ENCODE measurements at regions not wholly inside any gene's neighbourhood (a gene's known extent, or its start where the extent isn't known, plus 50 kb on each side); places are given as distances from the start of the nearest gene placed in this dataset.

- Mint-ChIP-seq H3K36me3 (peaks cover 25% of the 10 kb centered on the region), H3K27me3 (ENCODE audit: low read depth) (no peaks in the 10 kb centered on the region), H3K4me3 (no peak overlapping the region), H3K9me3 (peaks cover 46% of the 10 kb centered on the region), H3K27ac (no peak overlapping the region), H3K4me1 (no peaks in the 10 kb centered on the region)
- DNase-seq (ENCODE audit: low spot score) (no peak), ATAC-seq (no peak)
- ChIA-PET CTCF (no interaction called here), POLR2A (no interaction called here)
- TF ChIP-seq USF1 (CRISPR knock-in tag; IDR thresholded peaks at IDR 0.05) (no peak), ESRRA (CRISPR knock-in tag; IDR thresholded peaks at IDR 0.05; ENCODE audit: borderline replicate concordance) (no peak), PRRX2 (CRISPR knock-in tag; IDR thresholded peaks at IDR 0.05) (no peak), OVOL2 (CRISPR knock-in tag; IDR thresholded peaks at IDR 0.05; ENCODE audit: borderline replicate concordance) (no peak), TEAD1 (CRISPR knock-in tag; IDR thresholded peaks at IDR 0.05) (no peak), CREM (CRISPR knock-in tag; IDR thresholded peaks at IDR 0.05) (no peak)
- TF ChIP-seq, protein P1, sequence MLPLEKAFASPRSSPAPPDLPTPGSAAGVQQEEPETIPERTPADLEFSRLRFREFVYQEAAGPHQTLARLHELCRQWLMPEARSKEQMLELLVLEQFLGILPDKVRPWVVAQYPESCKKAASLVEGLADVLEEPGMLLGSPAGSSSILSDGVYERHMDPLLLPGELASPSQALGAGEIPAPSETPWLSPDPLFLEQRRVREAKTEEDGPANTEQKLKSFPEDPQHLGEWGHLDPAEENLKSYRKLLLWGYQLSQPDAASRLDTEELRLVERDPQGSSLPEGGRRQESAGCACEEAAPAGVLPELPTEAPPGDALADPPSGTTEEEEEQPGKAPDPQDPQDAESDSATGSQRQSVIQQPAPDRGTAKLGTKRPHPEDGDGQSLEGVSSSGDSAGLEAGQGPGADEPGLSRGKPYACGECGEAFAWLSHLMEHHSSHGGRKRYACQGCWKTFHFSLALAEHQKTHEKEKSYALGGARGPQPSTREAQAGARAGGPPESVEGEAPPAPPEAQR (CRISPR knock-in tag; IDR thresholded peaks at IDR 0.05), result no peak
- TF ChIP-seq, protein P2, sequence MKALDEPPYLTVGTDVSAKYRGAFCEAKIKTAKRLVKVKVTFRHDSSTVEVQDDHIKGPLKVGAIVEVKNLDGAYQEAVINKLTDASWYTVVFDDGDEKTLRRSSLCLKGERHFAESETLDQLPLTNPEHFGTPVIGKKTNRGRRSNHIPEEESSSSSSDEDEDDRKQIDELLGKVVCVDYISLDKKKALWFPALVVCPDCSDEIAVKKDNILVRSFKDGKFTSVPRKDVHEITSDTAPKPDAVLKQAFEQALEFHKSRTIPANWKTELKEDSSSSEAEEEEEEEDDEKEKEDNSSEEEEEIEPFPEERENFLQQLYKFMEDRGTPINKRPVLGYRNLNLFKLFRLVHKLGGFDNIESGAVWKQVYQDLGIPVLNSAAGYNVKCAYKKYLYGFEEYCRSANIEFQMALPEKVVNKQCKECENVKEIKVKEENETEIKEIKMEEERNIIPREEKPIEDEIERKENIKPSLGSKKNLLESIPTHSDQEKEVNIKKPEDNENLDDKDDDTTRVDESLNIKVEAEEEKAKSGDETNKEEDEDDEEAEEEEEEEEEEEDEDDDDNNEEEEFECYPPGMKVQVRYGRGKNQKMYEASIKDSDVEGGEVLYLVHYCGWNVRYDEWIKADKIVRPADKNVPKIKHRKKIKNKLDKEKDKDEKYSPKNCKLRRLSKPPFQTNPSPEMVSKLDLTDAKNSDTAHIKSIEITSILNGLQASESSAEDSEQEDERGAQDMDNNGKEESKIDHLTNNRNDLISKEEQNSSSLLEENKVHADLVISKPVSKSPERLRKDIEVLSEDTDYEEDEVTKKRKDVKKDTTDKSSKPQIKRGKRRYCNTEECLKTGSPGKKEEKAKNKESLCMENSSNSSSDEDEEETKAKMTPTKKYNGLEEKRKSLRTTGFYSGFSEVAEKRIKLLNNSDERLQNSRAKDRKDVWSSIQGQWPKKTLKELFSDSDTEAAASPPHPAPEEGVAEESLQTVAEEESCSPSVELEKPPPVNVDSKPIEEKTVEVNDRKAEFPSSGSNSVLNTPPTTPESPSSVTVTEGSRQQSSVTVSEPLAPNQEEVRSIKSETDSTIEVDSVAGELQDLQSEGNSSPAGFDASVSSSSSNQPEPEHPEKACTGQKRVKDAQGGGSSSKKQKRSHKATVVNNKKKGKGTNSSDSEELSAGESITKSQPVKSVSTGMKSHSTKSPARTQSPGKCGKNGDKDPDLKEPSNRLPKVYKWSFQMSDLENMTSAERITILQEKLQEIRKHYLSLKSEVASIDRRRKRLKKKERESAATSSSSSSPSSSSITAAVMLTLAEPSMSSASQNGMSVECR (CRISPR knock-in tag; IDR thresholded peaks at IDR 0.05; ENCODE audit: borderline replicate concordance), result no peak
- TF ChIP-seq, protein P3, sequence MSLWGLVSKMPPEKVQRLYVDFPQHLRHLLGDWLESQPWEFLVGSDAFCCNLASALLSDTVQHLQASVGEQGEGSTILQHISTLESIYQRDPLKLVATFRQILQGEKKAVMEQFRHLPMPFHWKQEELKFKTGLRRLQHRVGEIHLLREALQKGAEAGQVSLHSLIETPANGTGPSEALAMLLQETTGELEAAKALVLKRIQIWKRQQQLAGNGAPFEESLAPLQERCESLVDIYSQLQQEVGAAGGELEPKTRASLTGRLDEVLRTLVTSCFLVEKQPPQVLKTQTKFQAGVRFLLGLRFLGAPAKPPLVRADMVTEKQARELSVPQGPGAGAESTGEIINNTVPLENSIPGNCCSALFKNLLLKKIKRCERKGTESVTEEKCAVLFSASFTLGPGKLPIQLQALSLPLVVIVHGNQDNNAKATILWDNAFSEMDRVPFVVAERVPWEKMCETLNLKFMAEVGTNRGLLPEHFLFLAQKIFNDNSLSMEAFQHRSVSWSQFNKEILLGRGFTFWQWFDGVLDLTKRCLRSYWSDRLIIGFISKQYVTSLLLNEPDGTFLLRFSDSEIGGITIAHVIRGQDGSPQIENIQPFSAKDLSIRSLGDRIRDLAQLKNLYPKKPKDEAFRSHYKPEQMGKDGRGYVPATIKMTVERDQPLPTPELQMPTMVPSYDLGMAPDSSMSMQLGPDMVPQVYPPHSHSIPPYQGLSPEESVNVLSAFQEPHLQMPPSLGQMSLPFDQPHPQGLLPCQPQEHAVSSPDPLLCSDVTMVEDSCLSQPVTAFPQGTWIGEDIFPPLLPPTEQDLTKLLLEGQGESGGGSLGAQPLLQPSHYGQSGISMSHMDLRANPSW (CRISPR knock-in tag; conservative IDR thresholded peaks at IDR 0.05; ENCODE audit: low read depth), result no peak
- TF ChIP-seq, protein P4, sequence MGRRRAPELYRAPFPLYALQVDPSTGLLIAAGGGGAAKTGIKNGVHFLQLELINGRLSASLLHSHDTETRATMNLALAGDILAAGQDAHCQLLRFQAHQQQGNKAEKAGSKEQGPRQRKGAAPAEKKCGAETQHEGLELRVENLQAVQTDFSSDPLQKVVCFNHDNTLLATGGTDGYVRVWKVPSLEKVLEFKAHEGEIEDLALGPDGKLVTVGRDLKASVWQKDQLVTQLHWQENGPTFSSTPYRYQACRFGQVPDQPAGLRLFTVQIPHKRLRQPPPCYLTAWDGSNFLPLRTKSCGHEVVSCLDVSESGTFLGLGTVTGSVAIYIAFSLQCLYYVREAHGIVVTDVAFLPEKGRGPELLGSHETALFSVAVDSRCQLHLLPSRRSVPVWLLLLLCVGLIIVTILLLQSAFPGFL (CRISPR knock-in tag; IDR thresholded peaks at IDR 0.05; ENCODE audit: borderline replicate concordance), result no peak
Measured at GRCh38 chr4:126894963-126895362, 737.8 kb upstream of the INTU start.

DNA sequence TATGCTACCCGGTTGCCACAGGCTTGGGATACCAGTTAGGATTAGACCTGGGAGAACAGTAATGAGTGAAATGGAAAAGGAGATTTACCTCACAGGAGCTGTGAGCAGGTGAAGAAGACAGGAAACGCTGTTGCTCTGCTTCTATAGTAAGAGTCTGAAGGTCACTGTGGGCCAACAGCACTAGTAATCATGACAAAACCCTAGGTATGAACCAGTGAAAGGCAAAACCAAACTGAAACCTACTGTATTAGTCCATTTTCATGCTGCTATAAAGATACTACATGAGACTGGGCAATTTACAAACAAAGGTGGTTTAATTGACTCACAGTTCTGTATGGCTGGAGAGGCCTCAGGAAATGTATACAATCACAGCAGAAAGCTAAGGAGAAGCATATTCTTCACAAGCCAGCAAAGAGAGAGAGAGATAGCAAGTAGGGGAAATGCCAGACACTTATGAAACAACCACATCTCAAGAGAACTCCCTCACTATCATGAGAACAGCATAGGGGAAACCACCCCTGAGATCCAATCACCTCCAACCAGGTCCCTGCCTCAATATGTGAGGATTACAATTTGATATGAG, 736.7 kb upstream of the INTU start:
- H3K4me1 Mint-ChIP-seq, result no peaks in the 10 kb centered on the region
- TF ChIP-seq HMGA2 (CRISPR knock-in tag; IDR thresholded peaks at IDR 0.05), result no peak
- no peak for TF ChIP-seq AR (CRISPR knock-in tag; IDR thresholded peaks at IDR 0.05)
- TF ChIP-seq E2F5 (CRISPR knock-in tag; IDR thresholded peaks at IDR 0.05), result no peak
- H3K4me3 Mint-ChIP-seq, result no peak overlapping the region
- CTCF ChIA-PET, result no interaction called here
- H3K27ac Mint-ChIP-seq, result no peak overlapping the region
- ATAC-seq (no peak), DNase-seq (ENCODE audit: low spot score) (no peak)
- POLR2A ChIA-PET, result no interaction called here
- peaks cover 46% of the 10 kb centered on the region for H3K9me3 Mint-ChIP-seq
- peaks cover 25% of the 10 kb centered on the region for H3K36me3 Mint-ChIP-seq
- no peaks in the 10 kb centered on the region for H3K27me3 Mint-ChIP-seq (ENCODE audit: low read depth)
